Smooth muscle cell (in vitro differentiated cells): ENCODE measurements at regions not wholly inside any gene's neighbourhood (a gene's known extent, or its start where the extent isn't known, plus 50 kb on each side); places are given as distances from the start of the nearest gene placed in this dataset.

Experiments used
- DNase-seq: peaks from one replicate; lab custom pipeline; 2025; ENCODE audit not compliant: unreplicated experiment; lab: John Stamatoyannopoulos, UW
- H2AFZ ChIP-seq: fragments of 200-600 bp; sonication (generic); 2 replicates; pipeline ENCODE4 v1.6.0; 2016; ENCODE audit warnings: antibody characterized with exemption, low read depth, mild to moderate bottlenecking
- H3F3A ChIP-seq: fragments of 200-600 bp; sonication (generic); 2 replicates; pipeline ENCODE4 v1.6.0; 2017; ENCODE audit warnings: antibody characterized with exemption, low read depth
- H3K27ac ChIP-seq: fragments of 200-600 bp; sonication (generic); 2 replicates; pipeline ENCODE4 v1.5.1; 2016; ENCODE audit warnings: low read depth, mild to moderate bottlenecking
- H3K27me3 ChIP-seq: fragments of 200-600 bp; sonication (generic); 2 replicates; pipeline ENCODE4 v1.6.1; 2016; ENCODE audit warnings: low read depth, mild to moderate bottlenecking
- H3K36me3 ChIP-seq: fragments of 200-600 bp; sonication (generic); 2 replicates; pipeline ENCODE4 v1.5.1; 2016; ENCODE audit warnings: low read depth
- H3K4me1 ChIP-seq: fragments of 200-600 bp; sonication (generic); 2 replicates; pipeline ENCODE4 v1.5.1; 2016; ENCODE audit warnings: low read depth
- H3K4me2 ChIP-seq: fragments of 200-600 bp; sonication (generic); 2 replicates; pipeline ENCODE4 v1.6.0; 2016; ENCODE audit warnings: mild to moderate bottlenecking
- H3K4me3 ChIP-seq: fragments of 200-600 bp; sonication (generic); 2 replicates; pipeline ENCODE4 v1.5.1; 2016; ENCODE audit warnings: mild to moderate bottlenecking
- H3K79me2 ChIP-seq: fragments of 200-600 bp; sonication (generic); 2 replicates; pipeline ENCODE4 v1.6.0; 2016; ENCODE audit warnings: low read depth, mild to moderate bottlenecking
- H3K9ac ChIP-seq: fragments of 200-600 bp; sonication (generic); 2 replicates; pipeline ENCODE4 v1.6.0; 2016; ENCODE audit warnings: low read depth
- H3K9me3 ChIP-seq: fragments of 200-600 bp; sonication (generic); replicated peaks from 2 replicates; pipeline ENCODE4 v1.5.1; 2016; ENCODE audit warnings: low read depth
- H4K20me1 ChIP-seq: fragments of 200-600 bp; sonication (generic); 2 replicates; pipeline ENCODE4 v1.6.0; 2016; ENCODE audit warnings: low read depth
- WGBS: methylation state at CpG from one replicate; pipeline ENCODE4 v1.1.7; 2016; ENCODE audit warnings: low lambda C conversion rate; 5-methylcytosine and 5-hydroxymethylcytosine counted together
- TF ChIP-seq, protein P1 (sequence below): fragments of 200-600 bp; sonication (generic); IDR thresholded peaks from 2 replicates; pipeline ENCODE4 v1.5.1; 2017; ENCODE audit warnings: borderline replicate concordance, mild to moderate bottlenecking, antibody characterized with exemption; ENCODE audit not compliant: insufficient read depth, poor library complexity, severe bottlenecking

DNA sequence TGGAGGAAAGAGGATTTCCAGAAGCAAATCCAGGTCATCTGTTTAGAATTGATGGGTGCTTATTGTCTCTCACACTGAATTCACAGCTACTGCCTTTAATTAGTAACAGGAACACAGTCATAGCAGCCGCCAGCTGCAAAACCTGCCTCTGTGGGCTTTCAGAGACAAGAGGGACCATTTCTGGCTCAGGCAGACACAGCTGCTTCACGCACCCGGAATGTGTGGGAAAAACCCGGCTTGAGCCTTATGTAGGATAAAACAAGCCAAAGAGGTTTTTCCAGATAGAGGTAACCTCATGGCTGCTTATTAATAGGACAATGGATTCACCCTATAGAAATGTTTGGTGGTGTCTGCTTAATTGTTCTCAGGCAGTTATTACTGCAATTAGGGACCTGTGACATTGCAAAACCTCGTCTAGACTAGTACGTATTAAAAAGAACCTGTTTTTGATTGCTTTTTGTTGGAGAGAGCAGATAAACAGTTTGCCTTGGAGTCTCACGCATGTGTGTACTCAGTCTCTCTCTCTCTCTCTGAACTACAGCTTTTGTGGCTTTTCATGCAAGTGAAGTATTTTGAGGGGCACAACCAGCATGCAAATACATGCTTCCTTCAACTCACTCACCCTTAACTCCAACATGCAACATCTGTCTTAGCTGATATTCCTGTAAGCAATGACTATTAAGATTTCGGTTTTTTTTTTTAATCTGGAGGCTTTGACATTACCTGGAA lies 302.7 kb downstream of the PLK2 start:
- H3K4me1 ChIP-seq = peaks cover 16% of the 10 kb centered on the region
- no peaks in the 10 kb centered on the region for H3K36me3 ChIP-seq
- H3K4me2 ChIP-seq = peak overlapping the region; percentile 44
- 16% methylated on average over 8 of the region's 8 CpGs for WGBS
- no peak overlapping the region for H3K4me3 ChIP-seq
- peaks cover 21% of the 10 kb centered on the region for H3F3A ChIP-seq
- H3K9ac ChIP-seq = peak overlapping the region; percentile 50
- no peaks in the 10 kb centered on the region for H3K9me3 ChIP-seq
- TF ChIP-seq, protein P1, sequence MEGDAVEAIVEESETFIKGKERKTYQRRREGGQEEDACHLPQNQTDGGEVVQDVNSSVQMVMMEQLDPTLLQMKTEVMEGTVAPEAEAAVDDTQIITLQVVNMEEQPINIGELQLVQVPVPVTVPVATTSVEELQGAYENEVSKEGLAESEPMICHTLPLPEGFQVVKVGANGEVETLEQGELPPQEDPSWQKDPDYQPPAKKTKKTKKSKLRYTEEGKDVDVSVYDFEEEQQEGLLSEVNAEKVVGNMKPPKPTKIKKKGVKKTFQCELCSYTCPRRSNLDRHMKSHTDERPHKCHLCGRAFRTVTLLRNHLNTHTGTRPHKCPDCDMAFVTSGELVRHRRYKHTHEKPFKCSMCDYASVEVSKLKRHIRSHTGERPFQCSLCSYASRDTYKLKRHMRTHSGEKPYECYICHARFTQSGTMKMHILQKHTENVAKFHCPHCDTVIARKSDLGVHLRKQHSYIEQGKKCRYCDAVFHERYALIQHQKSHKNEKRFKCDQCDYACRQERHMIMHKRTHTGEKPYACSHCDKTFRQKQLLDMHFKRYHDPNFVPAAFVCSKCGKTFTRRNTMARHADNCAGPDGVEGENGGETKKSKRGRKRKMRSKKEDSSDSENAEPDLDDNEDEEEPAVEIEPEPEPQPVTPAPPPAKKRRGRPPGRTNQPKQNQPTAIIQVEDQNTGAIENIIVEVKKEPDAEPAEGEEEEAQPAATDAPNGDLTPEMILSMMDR = no peak
- H3K79me2 ChIP-seq = no peaks in the 10 kb centered on the region
- no peaks in the 10 kb centered on the region for H3K27me3 ChIP-seq
- no peak overlapping the region for H2AFZ ChIP-seq
- no peaks in the 10 kb centered on the region for H4K20me1 ChIP-seq
- H3K27ac ChIP-seq = peak overlapping the region; percentile 81
- no peak for DNase-seq

DNA sequence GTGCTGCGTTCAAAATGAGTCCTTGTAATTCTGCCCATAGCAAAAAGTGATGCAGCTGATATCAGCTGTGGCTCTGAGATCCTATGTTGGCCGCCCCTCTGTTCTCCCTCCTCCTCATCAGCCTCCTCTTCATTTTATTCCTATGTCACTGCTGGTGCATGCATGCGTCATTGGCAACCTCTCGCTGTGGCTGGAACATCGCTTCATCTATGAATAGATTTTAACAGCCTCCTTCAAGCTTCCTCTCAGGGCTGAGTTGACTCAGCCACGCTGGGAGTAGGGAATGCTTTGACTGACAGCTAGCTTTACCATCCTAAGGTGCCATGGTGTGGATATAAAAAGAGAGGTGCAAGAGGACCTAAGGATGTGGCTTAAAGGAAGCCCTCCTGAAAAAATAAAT lies 303.5 kb downstream of the PLK2 start:
- 28% methylated on average over 6 of the region's 6 CpGs for WGBS
- Histone ChIP-seq H3K79me2 (no peaks in the 10 kb centered on the region), H3K9me3 (no peaks in the 10 kb centered on the region), H3F3A (peaks cover 21% of the 10 kb centered on the region), H3K4me3 (no peak overlapping the region), H3K9ac (peak overlapping the region; percentile 42), H4K20me1 (no peaks in the 10 kb centered on the region), H3K27me3 (no peaks in the 10 kb centered on the region), H3K27ac (peak overlapping the region; percentile 81), H3K4me1 (peaks cover 16% of the 10 kb centered on the region), H3K4me2 (peak overlapping the region; percentile 44), H3K36me3 (no peaks in the 10 kb centered on the region), H2AFZ (no peak overlapping the region)
- TF ChIP-seq, protein P1 = no peak
- DNase-seq = no peak

DNA sequence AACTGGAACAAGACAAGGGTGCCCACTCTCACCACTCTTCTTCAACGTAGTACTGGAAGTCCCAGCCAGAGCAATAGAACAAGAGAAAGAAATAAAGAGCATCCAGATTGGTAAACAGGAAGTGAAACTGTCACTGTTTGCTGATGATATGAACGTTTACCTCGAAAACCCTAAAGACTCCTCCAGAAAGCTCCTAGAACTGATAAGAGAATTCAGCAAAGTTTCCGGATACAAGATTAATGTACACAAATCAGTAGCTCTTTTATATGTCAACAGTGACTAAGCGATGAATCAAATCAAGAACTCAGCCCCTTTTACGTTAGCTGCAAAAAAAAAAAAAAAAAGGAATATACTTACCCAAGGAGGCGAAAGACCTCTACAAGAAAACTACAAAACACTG lies 306.6 kb downstream of the PLK2 start:
- DNase-seq = no peak

More for the DNA sequence above, 306.6 kb downstream of the PLK2 start:
- TF ChIP-seq, protein P1 = no peak
- no peak overlapping the region for H3K4me2 ChIP-seq
- peaks cover 16% of the 10 kb centered on the region for H3K4me1 ChIP-seq
- H3K27ac ChIP-seq = no peak overlapping the region
- H3F3A ChIP-seq = peaks cover 20% of the 10 kb centered on the region
- no peak overlapping the region for H3K4me3 ChIP-seq
- no peak overlapping the region for H2AFZ ChIP-seq
- no peaks in the 10 kb centered on the region for H3K36me3 ChIP-seq
- no peaks in the 10 kb centered on the region for H3K9me3 ChIP-seq
- no peak overlapping the region for H3K9ac ChIP-seq
- H3K79me2 ChIP-seq = no peaks in the 10 kb centered on the region
- H3K27me3 ChIP-seq = no peaks in the 10 kb centered on the region
- WGBS = 81% methylated on average over 7 of the region's 7 CpGs
- no peaks in the 10 kb centered on the region for H4K20me1 ChIP-seq
